Left cardiac atrium (tissue), 4 donors: ENCODE measurements at regions not wholly inside any gene's neighbourhood (a gene's known extent, or its start where the extent isn't known, plus 50 kb on each side); places are given as distances from the start of the nearest gene placed in this dataset.

Experiments used
- ATAC-seq, 2 donors: fragments of 200-7000 bp; cut with Tn5 transposase; one replicate each; pipeline ENCODE4 v1.9.1; 2020; ENCODE audit warnings: mild to moderate bottlenecking in 2 of 2, moderate library complexity in 2 of 2
- DNase-seq: peaks from one replicate; pipeline ENCODE4 v3.0.0-alpha.2; 2020
- intact Hi-C, 2 donors: fragments of 100-400 bp; cut with DNase I; formaldehyde crosslinking; loops; one replicate each; pipeline versions ENCODE4 v1.14.1 to v1.15.1; 2022 to 2023
- donor health status: DM: no; HTN: yes; CAD: no.
- donor health status: DM: no; HTN: yes; CAD: no; lungs with severe emphysema.
- donor health status: DM: yes; HTN: yes; CAD: no.
- donor health status: Dilated cardiomyopathy.

- no peak for ATAC-seq
- DNase-seq, result no peak
- intact Hi-C loops, result no loop called here
Observed at GRCh38 chr15:36230776-36231175, 348.6 kb upstream of the CDIN1 start.

- no peak for ATAC-seq
- no peak for DNase-seq
- intact Hi-C loops, result no loop called here
Observed at GRCh38 chr15:36232491-36232890, 346.9 kb upstream of the CDIN1 start.

DNA sequence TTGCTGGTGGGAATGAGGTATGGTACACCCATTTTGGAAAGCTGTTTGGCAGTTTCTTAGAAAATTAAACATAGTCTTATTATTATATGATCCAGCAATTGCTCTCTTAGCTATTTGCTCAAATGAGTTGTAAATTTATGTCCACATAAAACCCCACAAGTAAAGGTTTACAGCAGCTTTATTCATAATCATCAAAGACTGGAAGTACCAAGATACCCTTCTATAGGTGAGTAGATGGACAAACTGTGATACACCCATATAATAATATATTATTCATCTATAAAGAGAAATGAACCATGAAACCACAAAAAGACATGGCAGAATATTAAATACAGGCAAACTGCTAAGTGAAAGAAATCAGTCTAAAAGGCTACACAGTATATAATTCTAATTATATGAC lies 344.7 kb upstream of the CDIN1 start:
- DNase-seq, result no peak
- intact Hi-C loops, result no loop called here
- ATAC-seq, result no peak

GRCh38 chr15:36235173-36235572 lies 344.3 kb upstream of the CDIN1 start:
- no peak for ATAC-seq
- intact Hi-C loops, result no loop called here

DNA sequence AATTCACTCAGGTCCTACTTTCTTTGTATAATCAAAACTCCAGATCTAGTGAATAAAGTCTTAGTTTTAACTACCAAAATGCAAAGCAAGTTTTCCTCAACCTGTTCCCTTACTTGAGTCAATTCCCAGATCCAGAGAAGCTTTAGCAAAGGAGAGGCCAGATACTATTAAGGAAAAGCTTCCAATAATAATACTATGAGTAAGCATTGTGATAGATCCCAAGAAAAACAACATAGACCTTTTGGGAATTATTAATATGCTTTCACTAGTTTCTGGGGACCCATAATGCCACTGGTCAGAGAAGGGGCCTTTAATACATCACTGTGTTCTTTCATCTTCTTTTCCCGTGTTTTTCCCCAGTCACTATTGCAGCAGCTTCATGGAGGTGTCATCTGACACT lies 339.9 kb upstream of the CDIN1 start:
- intact Hi-C loops, result no loop called here
- ATAC-seq (peak in 1 of 2 donors; percentile 44), DNase-seq (no peak)

More at GRCh38 chr15:36235173-36235572, 344.3 kb upstream of the CDIN1 start:
- DNase-seq, result no peak

DNA sequence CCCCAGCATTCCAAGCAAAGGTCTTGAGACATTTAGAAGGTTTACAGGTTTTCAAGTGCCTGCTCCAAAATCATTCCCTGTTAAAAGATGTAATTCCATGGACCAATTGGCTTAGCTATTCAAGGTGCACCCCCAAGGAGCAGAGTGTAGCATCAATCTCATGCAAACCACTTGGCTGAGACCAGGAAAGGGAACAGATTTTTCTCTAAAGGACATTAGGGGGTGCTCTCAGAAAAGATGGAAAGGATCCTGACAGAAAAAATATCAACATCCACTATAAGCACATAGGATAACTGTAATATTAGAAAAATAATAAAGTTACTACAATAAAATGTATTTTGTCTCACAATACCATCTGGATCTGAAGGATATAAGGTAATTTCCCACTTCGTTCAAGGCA lies 328.0 kb upstream of the CDIN1 start:
- DNase-seq, result no peak
- intact Hi-C loops, result no loop called here
- no peak for ATAC-seq

DNA sequence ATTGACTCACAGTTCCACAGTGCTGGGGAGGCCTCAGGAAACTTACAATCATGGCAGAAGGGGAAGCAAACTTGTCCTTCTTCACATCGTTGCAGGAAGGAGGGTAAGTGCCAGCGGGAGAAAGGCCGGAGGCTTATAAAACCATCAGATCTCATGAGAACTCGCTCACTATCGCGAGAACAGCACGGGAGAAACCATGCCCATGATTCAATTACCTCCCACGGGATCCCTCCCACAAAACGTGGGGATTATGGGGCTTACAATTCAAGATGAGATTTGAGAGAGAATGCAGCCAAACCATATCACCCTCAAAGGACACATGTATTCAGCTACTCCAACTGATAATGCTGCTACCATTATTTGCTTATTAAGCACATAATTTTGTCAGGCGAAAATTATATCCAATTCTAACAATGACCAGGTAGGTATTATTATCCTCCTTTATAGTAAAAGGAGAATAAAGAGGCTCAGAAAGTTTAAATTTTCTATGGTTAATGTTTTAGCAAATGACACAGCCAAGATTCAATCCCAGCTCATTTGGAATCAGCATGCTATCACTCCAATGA lies 327.2 kb upstream of the CDIN1 start:
- no peak for DNase-seq
- intact Hi-C loops, result no loop called here

DNA sequence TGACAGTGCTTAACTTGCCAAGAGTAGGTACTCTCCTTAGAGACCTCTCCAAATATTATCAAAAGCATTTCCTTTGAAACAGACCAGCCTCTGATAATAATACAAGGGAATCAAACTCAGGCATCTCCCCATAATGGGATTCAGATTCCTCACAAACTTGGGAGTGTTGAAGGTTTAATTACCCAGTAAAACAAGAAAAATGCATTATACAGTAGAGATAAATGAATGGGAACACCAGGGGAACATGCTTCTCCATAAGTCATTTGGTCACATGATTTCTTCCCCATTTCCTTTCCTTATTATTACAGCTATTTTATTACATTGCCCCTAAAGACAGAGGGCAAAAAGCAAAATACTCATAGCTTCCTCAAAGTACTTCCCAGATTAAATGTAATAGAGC lies 325.0 kb upstream of the CDIN1 start:
- intact Hi-C loops, result no loop called here
- DNase-seq, result no peak
- ATAC-seq, result no peak

More for the DNA sequence above, 327.2 kb upstream of the CDIN1 start:
- ATAC-seq, result no peak

DNA sequence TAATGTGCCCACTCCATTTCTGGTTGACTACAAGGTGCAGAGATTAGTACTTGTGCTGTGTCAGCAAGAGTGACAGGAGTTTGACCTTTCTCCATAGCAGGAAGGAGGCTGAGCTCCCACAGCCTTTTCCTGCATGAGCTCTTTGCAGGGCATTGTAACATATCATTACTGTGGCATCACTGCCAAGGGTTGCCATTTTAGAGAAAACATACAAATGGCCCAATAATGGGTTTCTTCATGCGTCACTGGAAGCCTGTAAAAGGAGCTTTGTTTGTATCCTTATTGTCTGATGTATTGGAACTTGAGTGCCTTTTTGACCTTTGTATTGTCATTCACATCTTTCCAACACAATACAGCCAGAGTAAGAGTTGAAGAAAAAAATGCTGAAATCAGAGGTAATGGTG lies 323.0 kb upstream of the CDIN1 start:
- intact Hi-C loops, result no loop called here
- DNase-seq (no peak), ATAC-seq (no peak)

DNA sequence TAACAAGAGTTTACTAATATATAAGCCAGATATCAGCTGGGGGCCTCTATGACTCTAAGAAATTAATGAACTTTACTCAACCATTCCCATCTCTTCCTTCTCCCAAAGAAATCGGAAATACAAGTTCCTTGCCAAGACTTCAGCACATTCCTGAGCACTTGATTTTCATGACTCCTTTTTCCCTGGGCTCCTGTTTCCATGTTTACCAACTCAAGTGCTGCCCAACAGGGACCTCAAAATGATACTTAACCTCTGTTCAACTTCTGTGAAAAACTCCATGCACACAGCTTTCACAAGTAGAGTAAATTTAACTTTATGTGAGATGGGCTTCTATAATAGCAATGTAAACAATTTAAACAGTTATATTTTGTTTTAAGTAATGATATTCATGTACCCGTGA lies 315.8 kb upstream of the CDIN1 start:
- DNase-seq, result no peak
- intact Hi-C loops, result no loop called here
- no peak for ATAC-seq

DNA sequence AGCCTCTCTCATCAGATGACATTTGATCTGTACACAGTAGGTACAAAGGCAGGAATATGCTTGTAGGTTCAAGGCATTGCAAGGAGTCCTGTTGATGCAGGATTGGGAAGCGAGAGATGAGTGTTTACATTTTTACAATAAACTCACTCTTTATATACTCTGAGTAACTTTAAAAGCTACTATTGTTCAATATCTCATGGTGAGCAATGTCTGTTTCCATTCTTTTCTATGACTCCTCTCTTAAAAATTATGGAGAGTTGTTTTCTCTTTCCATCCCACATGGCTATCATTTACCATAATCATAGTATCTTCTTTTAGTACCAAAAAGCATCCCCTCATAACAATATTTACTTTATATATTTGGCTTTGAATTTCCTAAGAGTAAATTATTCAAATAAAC lies 314.0 kb upstream of the CDIN1 start:
- intact Hi-C loops, result no loop called here
- no peak for ATAC-seq
- no peak for DNase-seq

DNA sequence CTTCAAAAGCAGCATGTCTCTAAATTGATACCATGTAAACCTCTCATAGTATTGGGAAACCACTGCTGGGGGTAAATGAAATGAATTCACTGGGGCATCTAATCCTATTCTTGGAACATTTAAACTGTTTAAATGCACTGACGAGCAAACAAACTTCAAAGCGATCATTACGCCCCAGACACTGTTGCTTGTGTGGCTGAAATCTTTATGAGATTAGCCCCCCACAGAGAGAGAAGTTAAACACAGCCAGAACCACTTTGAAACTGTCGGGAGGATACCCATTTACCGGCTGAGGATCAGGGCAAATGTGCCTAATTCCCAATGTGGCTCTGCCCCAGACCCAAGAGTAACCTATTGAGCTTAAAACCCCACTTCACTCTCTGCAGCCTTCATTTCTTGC lies 308.4 kb upstream of the CDIN1 start:
- intact Hi-C loops, result no loop called here
- ATAC-seq (no peak), DNase-seq (no peak)

DNA sequence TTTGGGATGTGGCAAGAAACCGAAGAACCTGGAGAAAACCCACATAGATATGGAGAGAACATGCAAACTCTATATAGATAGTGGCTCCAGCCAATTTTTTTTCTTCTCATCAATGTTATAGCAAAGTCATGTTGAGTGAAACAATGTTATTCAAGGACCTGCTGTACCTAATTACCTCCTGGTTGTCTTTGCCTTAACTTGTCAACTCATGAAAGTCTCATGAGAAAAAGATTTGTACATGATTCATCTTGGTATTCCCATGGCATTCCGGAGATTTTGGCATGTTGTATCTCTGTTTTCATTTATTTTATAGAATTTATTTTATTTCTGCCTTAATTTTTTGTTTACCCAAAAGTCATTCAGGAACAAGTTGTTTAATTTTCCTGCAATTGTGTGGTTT lies 303.8 kb upstream of the CDIN1 start:
- DNase-seq, result no peak
- no peak for ATAC-seq
- intact Hi-C loops, result no loop called here

DNA sequence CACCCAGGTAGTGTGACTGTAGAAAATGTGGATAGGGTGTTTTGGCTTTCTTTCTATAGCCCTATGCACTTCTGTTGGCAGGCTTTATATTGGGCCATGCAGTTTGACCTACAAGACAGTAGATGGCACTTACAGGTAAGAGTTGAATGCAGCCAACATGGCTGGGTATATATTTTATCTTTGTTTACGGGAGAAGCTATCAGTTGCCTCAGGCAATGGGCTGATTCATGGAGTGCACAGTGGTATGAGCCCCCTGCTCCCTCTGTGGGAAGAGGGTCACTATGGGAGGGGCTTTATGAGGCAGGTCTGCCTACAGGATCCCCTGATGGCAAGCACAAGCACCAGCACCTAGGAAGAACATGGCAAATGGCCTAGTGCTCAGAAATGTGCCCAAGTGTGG lies 301.2 kb upstream of the CDIN1 start:
- no peak for ATAC-seq
- intact Hi-C loops, result no loop called here
- no peak for DNase-seq

- DNase-seq (no peak), ATAC-seq (no peak)
- intact Hi-C loops, result no loop called here
Observed at GRCh38 chr15:36282821-36283220, 296.6 kb upstream of the CDIN1 start.

DNA sequence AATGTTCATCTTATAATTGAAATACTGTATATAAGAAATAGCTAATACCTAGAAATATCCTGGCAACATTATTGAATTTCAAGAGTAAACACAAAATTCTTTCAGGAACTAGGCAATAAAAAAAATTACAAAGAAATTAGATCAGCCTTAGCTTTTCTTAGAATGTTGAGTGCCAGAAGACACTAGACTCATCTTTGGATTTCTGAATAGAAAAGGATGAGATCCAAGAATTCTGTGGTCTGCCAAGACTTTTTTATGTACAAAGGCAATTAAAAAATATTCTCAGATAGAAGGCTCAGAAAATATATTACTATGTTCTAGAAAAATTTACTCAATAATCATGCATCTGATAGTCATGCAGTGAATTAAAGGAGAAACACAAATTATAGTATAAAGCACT lies 294.5 kb upstream of the CDIN1 start:
- DNase-seq (no peak), ATAC-seq (no peak)
- intact Hi-C loops, result no loop called here

GRCh38 chr15:36291501-36291900 lies 287.9 kb upstream of the CDIN1 start:
- DNase-seq (no peak), ATAC-seq (no peak)
- intact Hi-C loops, result no loop called here

DNA sequence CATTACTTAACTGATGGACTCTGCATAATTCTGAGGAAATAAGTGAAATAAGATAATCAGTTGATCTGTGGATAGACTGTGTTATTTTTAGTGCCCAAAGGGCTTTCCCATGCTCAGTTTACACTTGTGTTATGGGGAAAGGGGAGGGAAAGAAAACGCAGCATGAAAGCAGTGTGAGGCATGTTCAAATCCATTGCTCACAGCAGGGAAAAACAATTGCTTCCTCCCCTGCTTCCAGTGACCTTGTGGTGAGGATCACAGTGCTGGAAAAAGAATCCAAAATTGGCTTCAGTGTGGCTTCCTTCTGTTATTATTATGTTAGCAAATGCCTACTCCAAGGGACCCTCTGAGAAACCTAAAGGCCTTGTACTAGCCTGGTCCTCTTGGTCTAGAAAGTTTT lies 285.1 kb upstream of the CDIN1 start:
- DNase-seq (no peak), ATAC-seq (no peak)
- intact Hi-C loops, result no loop called here

DNA sequence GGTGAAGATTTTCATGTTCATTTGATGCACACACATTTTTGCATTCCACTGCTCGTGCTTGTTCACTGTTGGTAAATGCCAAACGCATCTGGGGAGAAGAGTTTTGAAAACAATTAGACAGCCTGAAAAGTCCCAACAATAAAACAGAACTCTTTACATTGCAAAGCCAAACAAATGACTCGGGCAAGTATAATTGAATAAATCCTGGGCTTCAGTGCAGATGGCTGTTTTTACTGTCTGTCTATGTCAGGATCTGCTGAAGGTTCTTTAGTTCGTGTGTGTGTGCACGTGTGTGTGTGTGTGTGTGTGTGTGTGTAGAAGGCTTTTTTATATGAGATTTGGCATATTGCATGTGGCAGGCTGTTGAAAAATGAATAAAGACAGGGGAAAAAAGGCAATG lies 277.5 kb upstream of the CDIN1 start:
- intact Hi-C loops, result no loop called here
- DNase-seq (no peak), ATAC-seq (no peak)

GRCh38 chr15:36313021-36313420 lies 266.4 kb upstream of the CDIN1 start:
- ATAC-seq (no peak), DNase-seq (no peak)
- intact Hi-C loops, result no loop called here

DNA sequence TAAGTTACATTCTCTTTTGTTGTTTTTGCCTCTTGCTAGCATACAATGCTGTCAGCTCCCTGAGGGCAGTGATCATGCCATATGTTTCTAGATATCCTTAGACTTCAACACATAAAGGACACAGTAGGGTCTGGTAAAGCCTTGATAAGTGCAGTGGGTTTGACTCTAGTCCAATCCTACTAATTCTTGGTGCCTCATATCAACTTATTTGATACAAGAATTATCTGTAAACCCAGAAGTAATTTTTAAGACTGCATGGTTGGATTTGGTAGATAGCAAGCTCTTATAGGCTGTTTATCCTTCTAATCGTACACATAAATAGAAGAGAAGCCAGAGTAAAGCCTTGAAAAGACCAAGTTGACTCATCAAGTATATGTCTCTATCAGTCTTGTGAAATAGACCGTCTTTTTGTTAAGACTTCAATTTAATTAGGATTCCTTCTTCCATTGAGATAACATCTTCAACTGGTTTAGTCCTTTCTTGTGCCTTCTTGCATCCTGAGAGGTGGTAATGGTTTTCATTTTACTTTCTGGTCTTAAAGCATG lies 265.6 kb upstream of the CDIN1 start:
- intact Hi-C loops, result no loop called here

GRCh38 chr15:36315649-36316048 lies 263.8 kb upstream of the CDIN1 start:
- intact Hi-C loops, result no loop called here
- no peak for ATAC-seq
- no peak for DNase-seq

More for the DNA sequence above, 265.6 kb upstream of the CDIN1 start:
- ATAC-seq, result no peak
- no peak for DNase-seq
